Large intestine (tissue), 3 donors: ENCODE measurements at regions not wholly inside any gene's neighbourhood (a gene's known extent, or its start where the extent isn't known, plus 50 kb on each side); places are given as distances from the start of the nearest gene placed in this dataset.

ENCODE experiments used
- DNase-seq, 2 donors: peaks; one replicate each; pipeline versions ENCODE4 v3.0.0 to v3.0.0-alpha.2; 2013
- H3K27ac ChIP-seq: one replicate; pipeline ENCODE4 v1.5.1; 2013; ENCODE audit warnings: low read length
- H3K27me3 ChIP-seq: 2 replicates; pipeline ENCODE4 v1.6.1; 2013; ENCODE audit warnings: low read length; ENCODE audit not compliant: control insufficient read depth, insufficient read depth
- H3K36me3 ChIP-seq: 2 replicates; pipeline ENCODE4 v1.6.1; 2013; ENCODE audit warnings: low read length; ENCODE audit not compliant: control insufficient read depth, insufficient read depth
- H3K4me1 ChIP-seq: one replicate; pipeline ENCODE4 v1.6.1; 2013; ENCODE audit warnings: low read length; ENCODE audit not compliant: control insufficient read depth, insufficient read depth
- H3K4me3 ChIP-seq: one replicate; pipeline ENCODE4 v1.5.1; 2013; ENCODE audit warnings: low read length
- H3K9me3 ChIP-seq: one replicate; pipeline ENCODE4 v1.6.1; 2013; ENCODE audit warnings: mild to moderate bottlenecking, low read depth, low read length, moderate library complexity; ENCODE audit not compliant: control insufficient read depth
- WGBS: methylation state at CpG from one replicate; pipeline ENCODE4 v1.1.5; 2013; ENCODE audit warnings: low lambda C conversion rate; ENCODE audit not compliant: insufficient coverage; 5-methylcytosine and 5-hydroxymethylcytosine counted together

DNA sequence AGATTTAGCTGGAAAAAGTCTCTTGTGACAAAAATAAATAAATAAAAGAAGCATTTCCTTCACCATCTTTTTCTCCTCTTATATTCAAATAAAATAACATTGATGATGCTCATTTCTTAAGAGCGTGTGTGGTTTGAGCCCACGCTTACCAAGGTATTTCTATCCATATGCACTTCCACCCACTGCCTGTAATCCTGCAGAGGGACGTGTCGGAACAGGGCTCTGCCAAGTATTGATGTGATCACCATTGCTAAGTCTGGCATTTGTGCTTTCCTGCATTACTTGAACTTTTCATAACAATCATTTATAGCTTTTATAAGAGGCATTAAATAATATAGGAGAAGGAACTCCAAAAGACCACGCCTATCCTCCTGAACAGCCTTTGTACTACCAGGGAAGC lies 107.6 kb downstream of the SHANK2 start:
- Histone ChIP-seq H3K27me3 (no peaks in the 10 kb centered on the region), H3K4me1 (no peaks in the 10 kb centered on the region), H3K9me3 (no peaks in the 10 kb centered on the region), H3K36me3 (peaks cover 2% of the 10 kb centered on the region), H3K4me3 (no peak overlapping the region), H3K27ac (no peak overlapping the region)
- 100% methylated on average over 1 of the region's 5 CpGs for WGBS
- DNase-seq: no peak

DNA sequence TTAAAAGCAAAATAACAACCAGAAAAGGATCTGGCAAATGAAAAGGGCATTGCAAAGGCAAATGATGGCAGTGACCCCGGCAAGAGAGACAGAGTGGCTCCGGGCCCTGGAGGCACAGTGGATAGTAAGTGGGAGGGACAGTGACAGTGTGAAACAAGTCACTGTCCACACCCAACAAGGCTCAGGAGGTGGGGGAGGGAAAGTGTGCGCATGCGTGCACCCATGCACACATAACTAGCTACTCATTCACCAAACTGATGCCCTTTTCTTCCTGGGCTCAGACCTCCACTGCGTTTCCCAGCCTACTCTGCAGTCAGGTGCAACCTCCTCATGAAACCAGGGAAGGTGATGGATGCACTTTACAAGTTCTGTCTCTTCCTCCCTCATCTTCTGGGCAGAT lies 108.4 kb downstream of the SHANK2 start:
- Histone ChIP-seq H3K36me3 (peaks cover 2% of the 10 kb centered on the region), H3K9me3 (no peaks in the 10 kb centered on the region), H3K27ac (no peak overlapping the region), H3K27me3 (no peaks in the 10 kb centered on the region), H3K4me1 (no peaks in the 10 kb centered on the region), H3K4me3 (no peak overlapping the region)
- DNase-seq: no peak
- no CpG with 5 or more reads among the region's 5 CpGs for WGBS

DNA sequence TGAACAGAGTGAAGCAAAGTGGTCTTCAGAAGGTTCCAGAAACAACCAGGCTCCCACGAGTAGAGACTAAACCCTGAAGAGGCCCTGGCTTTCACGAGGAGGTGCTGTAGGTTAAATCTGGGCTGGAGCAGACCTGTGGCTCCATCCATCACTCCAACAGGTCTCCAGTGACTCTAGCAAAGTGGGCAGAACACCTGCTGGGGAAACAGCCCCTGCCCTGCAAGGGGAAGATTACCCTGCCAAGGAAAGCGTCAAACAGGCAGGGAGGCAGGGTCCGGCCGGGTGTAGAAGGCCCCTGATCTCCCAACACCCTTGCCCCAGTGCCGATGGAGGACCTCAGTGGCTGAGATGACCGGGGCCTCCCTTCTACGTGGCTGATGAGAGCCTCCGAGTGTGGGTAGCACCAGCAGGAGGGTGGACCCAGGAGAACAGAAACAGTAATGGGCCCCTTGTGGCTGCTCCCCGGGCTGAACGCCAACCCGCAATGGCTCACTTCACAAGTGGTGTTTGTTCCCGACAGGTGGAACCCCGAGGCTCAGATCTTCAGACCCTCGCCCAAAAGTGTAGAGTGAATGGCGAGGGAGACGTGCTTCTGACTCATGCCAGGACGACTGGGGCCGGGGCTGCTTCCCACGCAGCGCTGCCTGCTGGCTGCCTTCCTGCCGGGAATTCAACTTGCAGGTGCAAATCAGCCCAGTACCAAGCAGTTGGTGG lies 112.0 kb downstream of the SHANK2 start:
- H3K27me3 ChIP-seq: no peaks in the 10 kb centered on the region
- H3K4me3 ChIP-seq: no peak overlapping the region
- no CpG with 5 or more reads among the region's 22 CpGs for WGBS
- no peak for DNase-seq
- H3K9me3 ChIP-seq: no peaks in the 10 kb centered on the region
- peaks cover 3% of the 10 kb centered on the region for H3K36me3 ChIP-seq
- H3K4me1 ChIP-seq: no peaks in the 10 kb centered on the region
- H3K27ac ChIP-seq: no peak overlapping the region

DNA sequence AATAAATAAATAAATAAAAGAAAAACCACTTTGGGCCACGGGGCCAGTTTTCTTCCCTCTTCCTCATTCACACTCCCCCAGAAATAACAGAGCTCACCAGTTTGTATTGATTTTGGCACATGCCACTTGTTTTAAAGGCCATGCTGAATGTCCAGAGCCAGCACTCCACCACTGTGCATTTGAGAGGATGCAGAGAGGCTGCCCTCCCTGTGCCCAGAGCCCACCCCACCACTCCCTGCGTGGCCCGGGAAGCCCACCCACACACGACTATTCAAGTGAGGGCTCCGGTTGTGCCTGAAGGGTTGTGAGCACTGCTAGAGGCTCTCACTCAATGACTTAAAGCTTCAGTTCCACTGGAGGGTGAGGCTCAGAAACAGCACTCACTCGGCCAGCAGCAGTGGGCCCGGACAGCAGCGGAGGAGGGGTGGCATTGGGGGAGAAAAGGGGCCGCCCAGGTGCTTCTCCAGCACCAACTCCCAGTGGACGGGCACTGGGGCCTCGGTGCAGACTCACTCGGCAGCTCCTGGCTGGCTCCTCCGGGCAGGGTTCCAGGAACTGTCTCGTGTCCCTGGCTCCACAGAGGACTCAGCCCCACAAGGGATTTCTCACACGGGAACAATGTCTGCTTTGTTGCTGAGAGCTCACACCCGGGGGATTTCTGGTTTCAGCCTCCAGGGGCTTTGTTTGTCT lies 112.7 kb downstream of the SHANK2 start:
- WGBS: 80% methylated on average over 1 of the region's 16 CpGs
- no peak overlapping the region for H3K4me3 ChIP-seq

DNA sequence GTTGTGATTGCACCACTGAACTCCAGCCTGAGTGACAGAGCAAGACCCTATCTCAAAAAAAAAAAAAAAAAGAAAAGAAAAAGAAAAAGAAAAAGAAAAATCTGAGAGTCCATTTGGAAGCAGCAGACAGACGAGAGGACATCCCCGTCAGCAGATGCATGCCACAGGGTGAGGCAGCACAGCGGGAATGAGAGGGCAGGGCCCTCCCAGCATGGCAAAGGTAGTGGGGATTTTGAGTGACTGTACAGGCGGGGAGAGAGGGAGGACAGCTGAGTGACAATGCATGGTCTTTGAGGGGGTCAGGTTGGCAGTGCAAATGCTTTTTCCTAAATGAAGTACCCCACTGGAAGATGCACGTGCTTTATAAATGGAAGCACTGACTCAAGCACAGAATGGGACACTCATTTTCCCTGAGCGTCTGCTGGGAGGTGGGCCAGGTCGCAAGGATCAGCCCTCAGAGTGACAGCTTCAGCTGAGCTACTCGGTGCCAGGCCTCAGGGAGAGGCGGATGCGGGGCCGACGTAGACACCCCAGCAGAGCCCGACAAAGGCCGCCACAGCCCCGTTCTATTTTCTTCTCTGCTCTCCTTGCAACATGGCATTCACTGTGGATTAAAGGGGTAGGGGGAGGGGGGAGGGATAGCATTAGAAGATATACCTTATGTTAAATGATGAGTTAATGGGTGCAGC lies 113.5 kb downstream of the SHANK2 start:
- Histone ChIP-seq H3K4me1 (no peaks in the 10 kb centered on the region), H3K36me3 (peaks cover 3% of the 10 kb centered on the region), H3K27me3 (no peaks in the 10 kb centered on the region), H3K9me3 (no peaks in the 10 kb centered on the region), H3K27ac (no peak overlapping the region), H3K4me3 (no peak overlapping the region)
- DNase-seq: no peak
- WGBS: no CpG with 5 or more reads among the region's 15 CpGs

More for the DNA sequence above, 112.7 kb downstream of the SHANK2 start:
- Histone ChIP-seq H3K9me3 (no peaks in the 10 kb centered on the region), H3K27me3 (no peaks in the 10 kb centered on the region), H3K27ac (no peak overlapping the region), H3K36me3 (peaks cover 3% of the 10 kb centered on the region), H3K4me1 (no peaks in the 10 kb centered on the region)
- no peak for DNase-seq

DNA sequence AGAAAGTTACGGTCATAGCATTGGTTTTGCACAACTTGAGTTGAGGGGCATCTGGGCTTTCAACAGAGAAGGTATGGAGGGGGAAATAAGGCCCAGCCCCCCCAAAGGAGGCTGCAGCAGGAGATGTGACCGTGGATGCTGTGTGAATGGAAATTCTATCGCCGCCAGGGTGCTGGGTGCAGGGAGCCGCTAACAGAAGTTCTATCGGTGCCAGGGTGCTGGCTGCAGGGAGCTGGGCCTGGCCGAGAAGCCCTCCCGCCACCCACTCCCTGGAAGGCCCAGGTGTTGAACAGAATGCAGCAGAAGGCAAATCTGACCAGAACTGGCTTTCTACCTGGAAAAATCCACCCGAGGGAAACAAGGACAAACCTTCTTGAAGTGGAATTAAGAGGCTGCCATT lies 115.0 kb downstream of the SHANK2 start:
- H3K36me3 ChIP-seq: peaks cover 3% of the 10 kb centered on the region
- no peak overlapping the region for H3K4me3 ChIP-seq
- DNase-seq: no peak
- H3K9me3 ChIP-seq: no peaks in the 10 kb centered on the region
- H3K4me1 ChIP-seq: no peaks in the 10 kb centered on the region
- WGBS: no CpG with 5 or more reads among the region's 9 CpGs
- H3K27ac ChIP-seq: no peak overlapping the region
- H3K27me3 ChIP-seq: no peaks in the 10 kb centered on the region

DNA sequence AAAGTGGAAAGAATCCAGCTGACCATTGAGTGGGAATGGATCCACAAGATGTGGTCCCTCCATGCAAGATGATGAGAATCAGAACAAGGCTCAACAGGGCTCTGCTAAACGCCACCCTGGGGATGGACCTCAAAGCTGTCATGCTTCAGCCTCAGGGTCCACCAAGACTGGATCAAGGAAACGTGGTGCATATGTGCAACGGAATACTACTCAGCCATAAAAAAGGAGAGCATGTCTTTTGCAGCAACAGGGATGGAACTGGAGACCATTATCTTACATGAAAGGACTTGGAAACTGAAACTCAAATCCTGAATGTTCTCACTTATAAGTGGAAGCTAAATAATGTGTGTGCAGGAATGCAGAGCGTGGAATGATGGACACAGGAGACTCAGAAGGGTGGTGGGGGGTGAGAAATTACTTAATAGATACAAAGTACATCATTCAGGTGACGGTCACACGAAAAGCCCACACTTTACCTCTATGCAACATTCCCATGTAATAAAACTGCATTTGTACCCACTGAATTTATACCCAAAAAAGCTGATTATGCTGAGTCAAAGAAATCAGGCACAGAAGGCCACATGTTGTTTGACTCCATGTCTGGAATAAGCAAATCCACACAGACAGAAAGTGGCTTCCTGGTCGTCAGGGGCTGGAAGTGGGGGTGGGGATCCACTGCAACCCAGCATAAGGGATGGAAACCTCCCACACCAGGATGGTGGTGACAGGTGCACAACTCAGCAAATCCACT lies 116.1 kb downstream of the SHANK2 start:
- no peak overlapping the region for H3K4me3 ChIP-seq
- no peaks in the 10 kb centered on the region for H3K27me3 ChIP-seq
- DNase-seq: no peak
- H3K9me3 ChIP-seq: no peaks in the 10 kb centered on the region
- no peak overlapping the region for H3K27ac ChIP-seq
- no CpG with 5 or more reads among the region's 7 CpGs for WGBS
- no peaks in the 10 kb centered on the region for H3K4me1 ChIP-seq
- H3K36me3 ChIP-seq: peaks cover 3% of the 10 kb centered on the region

DNA sequence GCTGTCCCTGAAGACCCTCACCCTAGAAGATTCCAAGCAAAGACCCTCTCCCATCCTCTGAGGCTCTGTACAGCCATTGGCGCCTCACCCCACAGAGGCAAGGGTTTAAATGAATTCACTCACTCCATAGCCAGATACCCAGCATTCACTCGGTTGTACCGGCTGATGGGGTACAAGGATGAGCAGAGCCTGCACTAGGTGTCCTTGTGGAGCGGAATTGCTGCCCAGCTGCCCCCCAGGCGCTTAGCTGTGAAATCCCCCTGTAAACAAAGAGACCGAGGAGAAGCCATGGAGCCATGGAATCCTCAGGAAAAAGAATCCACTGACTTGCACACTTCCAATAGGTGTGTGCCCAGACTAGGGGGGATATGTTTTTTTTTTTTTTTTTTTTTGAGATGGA lies 117.3 kb downstream of the SHANK2 start:
- Histone ChIP-seq H3K9me3 (no peaks in the 10 kb centered on the region), H3K36me3 (peaks cover 11% of the 10 kb centered on the region), H3K27ac (no peak overlapping the region), H3K4me3 (no peak overlapping the region), H3K4me1 (no peaks in the 10 kb centered on the region), H3K27me3 (no peaks in the 10 kb centered on the region)
- DNase-seq: no peak
- WGBS: no CpG with 5 or more reads among the region's 6 CpGs

DNA sequence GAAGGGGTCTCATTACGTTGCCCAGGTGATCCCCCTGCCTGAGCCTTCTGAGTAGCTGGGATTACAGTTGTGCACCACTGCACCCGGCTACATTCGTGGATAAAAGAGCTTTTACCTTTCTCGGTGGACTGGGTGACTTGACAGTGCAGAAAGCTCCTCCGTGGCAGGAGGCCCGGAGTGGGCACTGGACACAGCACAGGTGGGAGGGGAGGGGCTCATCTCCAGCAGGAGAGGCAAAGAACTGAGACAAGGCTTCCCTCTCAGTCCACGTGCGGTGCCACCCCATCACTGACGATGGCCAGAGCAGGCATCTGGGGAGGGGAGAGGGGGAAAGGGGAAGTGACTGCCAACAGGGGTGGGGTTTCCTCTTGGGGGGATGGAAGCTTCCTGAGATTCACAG lies 118.4 kb downstream of the SHANK2 start:
- no peak for DNase-seq
- H3K4me1 ChIP-seq: no peaks in the 10 kb centered on the region
- no peaks in the 10 kb centered on the region for H3K27me3 ChIP-seq
- H3K4me3 ChIP-seq: no peak overlapping the region
- no peak overlapping the region for H3K27ac ChIP-seq
- WGBS: no CpG with 5 or more reads among the region's 9 CpGs
- no peaks in the 10 kb centered on the region for H3K9me3 ChIP-seq
- peaks cover 10% of the 10 kb centered on the region for H3K36me3 ChIP-seq

DNA sequence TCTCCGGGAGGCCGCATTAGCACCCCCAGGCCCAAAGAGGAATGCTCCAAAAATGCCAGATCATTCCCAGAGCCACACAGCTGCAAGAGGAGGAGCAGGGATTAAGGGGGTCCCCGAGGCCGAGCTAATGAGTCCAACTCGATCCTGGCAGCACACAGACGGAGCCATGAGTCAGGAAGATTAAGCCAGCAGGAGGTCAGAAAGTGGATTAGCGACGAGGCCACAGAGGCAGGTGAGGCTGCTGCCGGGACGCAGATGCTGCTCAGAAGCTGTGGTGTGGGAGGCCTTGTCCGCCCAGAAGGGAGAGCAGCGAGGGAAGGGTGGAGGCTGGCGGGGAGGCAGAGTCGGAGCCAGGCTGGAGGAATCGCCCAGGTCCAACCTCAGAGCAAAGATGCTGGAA lies 120.5 kb downstream of the SHANK2 start:
- Histone ChIP-seq H3K4me3 (no peak overlapping the region), H3K27me3 (no peaks in the 10 kb centered on the region), H3K36me3 (peaks cover 10% of the 10 kb centered on the region), H3K4me1 (no peaks in the 10 kb centered on the region), H3K27ac (no peak overlapping the region), H3K9me3 (no peaks in the 10 kb centered on the region)
- 94% methylated on average over 3 of the region's 15 CpGs for WGBS
- no peak for DNase-seq
